HL-60 (cell line): ENCODE measurements at regions not wholly inside any gene's neighbourhood (a gene's known extent, or its start where the extent isn't known, plus 50 kb on each side); places are given as distances from the start of the nearest gene placed in this dataset.

Experiments used
- CTCF ChIP-seq: IDR thresholded peaks from one replicate; pipeline ENCODE4 v1.5.1; 2011; ENCODE audit warnings: low read length, control low read depth, inconsistent platforms; ENCODE audit not compliant: insufficient read depth
- POLR2AphosphoS5 ChIP-seq: IDR thresholded peaks from 2 replicates; pipeline ENCODE4 v1.6.1; 2012; ENCODE audit warnings: low read depth

- TF ChIP-seq CTCF (no peak), POLR2AphosphoS5 (no peak)
Measured at GRCh38 chr12:62998454-62998853, 63.5 kb upstream of the PPM1H start.
